ENCODE measurements at regions not wholly inside any gene's neighbourhood (a gene's known extent, or its start where the extent isn't known, plus 50 kb on each side); places are given as distances from the start of the nearest gene placed in this dataset.
"Not testable (repeated sequence)": the region's sequence is repeated elsewhere in the genome, so short reads cannot be mapped to it uniquely, and the experiment has no call there.

DNA sequence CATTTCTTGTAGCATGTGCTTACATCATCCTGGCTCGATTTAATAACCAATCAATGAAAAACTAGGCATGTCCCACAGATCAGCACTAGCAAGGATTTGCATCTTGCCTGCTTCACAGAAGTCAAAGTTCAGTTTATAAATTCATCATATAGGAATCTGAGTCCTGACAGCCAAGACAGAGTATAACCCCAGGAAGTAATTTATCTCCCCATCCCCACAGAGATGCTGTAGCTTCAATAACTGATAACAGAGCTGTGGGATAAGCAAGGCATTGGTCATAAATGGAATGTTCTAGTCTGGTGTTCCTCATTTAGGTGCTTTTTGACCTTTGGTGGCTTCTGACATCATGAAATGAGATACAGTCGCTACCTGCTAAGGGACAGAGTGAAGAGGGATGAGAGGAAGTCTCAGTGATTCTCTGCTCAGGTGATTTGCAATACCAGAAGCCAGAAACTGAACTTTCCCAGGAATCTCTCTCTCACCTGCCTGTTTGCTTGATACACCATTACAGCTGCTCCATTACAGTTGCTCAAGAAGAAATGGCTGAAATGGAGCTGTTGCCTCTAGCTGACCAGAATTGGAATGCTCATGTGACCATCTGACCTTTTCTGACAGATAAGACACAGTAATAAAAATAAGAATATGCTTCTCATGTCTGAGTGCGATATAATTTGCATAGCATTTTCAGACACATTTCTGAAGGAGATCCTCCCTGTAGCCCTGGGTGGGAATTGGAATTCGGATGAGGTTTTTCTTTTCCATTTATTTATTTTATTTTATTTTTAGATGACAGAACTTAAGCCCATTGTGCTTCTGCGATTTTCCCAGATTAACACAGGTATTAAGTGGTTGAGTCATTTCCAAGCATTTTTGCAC lies 217.1 kb upstream of the KCNMB2 start:
- no peak for DNase-seq (ENCODE audit: low read depth)

DNA sequence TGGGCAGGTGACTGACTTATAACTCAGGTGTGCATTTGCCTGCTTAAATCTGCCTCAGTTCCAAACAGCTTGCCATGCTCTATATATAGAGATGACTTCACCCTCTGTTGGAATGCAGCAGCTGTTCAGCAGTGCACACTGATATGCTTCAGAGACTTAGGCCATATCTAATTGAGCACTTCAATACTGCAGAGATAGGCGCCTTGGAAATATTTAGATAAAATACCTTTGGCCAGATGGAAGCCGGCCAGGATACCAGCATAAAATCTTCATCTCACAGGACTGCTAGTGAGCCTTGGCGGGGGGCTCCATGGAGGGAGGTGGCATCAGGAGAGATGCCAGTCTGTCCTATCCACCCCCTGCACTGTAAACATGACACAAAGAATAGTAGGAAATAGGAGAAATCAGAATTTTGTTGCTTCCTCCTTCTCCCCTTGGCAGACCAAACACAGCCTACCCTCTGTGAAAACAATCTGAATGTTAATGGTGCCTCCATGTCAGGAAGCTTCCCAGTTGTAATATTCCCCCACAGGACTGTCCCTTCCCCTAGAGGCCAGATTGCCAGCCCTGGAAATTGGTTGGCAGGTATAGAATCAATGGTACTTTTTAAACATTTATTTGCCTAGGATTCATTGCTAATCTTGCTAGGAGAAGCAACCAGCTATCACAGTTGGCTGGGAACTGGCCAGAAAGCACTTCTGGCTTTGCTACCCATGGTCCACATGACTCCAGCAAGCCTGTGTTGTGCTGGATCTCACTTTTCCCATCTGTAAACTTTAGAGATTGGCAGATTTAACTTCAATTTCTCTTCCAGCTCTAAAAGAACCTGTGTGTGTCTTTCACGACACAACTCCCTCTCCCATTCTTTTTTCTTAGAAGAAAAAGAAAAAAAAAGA lies 215.5 kb upstream of the KCNMB2 start:
- DNase-seq (ENCODE audit: low read depth), result no peak

DNA sequence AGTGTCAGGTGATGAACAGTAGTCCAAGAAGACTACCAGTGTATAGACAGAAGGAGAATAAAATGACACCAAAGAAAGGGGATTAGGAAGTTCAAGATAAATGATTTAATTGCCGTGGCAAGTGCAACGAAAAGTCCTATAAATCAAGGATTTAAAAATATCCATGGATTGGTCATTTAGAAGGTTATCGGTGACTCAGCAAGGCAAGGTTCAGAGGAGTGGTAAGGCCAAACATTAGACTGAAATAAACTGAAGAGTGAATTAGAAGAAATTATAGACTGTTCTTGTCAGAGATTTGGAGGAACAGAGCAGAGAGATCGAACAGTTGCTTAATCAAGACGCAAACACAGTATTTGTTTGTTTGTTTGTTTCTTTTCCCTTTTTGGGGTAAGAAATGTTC lies 211.9 kb upstream of the KCNMB2 start:
- no peak for DNase-seq (ENCODE audit: low read depth)

DNA sequence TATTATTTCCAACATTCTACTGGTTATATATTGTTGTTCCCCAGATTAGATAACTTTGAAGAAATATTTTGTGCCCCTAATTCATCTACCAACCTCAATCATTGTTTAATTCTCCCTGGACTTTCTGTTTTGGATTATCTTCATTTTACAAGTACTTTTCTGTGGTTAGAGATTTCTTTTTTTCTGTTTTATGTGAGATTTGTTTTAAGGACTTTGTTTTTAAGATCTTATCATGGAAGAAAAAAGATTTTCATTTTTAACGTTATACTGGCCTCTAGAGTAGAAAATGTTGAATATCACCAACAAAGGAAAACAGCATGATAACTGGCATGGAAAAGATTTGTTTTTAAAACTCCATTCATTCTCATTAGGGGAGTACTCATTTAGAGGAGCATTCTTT lies 210.9 kb upstream of the KCNMB2 start:
- DNase-seq (ENCODE audit: low read depth), result peak; percentile 34

DNA sequence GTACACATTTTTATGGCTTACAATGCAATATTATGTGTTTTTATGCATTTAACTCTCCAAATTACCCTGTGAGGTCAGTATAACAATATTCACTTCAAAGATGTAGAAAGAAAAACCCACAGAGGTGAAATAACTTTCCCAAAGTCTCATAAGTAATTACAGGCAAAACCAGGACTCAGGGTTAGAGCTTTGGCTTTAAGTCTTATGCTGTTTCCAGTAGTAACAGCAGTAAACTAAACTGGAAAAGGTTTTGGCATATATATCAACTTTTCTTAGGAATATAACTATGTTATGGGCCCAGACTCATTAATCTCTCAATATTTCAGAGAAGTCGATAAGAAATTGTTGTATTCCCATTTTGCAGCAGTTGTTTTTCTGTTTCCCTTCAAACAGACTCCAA lies 206.3 kb upstream of the KCNMB2 start:
- DNase-seq (ENCODE audit: low read depth), result no peak

DNA sequence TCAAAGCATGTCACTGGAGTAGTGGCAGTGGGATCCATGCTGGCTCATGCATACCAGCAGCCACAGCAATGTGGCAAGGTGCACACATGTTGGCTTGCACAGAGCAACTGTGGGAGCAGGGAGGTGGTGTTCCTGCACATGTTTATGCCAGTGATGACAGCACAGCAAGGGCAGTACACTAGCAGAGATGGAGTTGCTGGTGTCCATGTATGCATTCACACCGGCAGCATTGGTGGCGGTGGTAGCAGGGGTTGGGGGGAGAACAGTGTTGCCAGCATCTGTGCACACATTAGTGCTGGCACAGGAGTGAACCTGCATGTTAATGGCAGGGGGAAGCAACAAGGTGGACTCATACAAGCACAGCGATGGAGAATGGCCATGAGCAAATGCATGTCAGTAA lies 202.0 kb upstream of the KCNMB2 start:
- no peak for DNase-seq (ENCODE audit: low read depth)

DNA sequence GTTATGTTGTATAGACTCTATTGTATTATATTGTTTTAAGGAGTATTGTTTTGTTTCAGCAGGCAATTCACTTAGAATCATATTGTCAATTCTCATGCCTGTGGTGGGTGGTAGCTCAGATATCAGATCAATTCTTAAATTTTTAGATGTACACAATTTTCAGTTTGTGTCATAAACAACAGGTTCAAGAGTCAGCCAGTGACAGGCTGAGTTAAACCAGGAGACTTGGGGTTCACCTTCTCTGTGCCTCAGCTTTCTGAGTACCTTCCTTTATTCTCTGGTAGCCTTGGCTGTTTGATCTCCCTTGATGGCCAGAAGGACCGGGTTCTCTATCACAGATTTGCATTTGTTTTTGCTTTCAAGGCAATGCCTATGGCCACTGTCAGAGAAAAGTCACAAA lies 199.9 kb upstream of the KCNMB2 start:
- DNase-seq (ENCODE audit: low read depth), result no peak

DNA sequence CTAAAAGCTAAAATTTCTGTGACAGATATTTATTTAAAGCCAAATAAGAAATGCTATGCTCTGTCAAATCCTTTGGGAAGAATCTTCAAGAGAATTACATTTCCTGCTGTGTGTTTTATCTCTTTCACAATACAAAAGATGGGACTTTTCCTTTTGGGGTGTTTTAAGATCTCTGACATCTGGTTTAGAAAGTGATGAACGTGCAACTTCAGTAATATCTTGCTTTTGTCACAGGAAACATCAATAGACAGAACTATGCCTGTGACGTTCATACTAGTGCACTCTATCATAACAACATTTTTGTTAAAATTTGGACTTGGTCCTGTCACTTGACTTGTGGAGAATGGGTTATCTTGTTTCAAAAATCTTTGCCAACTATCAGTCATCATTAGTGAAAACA lies 195.7 kb upstream of the KCNMB2 start:
- DNase-seq (ENCODE audit: low read depth), result no peak

DNA sequence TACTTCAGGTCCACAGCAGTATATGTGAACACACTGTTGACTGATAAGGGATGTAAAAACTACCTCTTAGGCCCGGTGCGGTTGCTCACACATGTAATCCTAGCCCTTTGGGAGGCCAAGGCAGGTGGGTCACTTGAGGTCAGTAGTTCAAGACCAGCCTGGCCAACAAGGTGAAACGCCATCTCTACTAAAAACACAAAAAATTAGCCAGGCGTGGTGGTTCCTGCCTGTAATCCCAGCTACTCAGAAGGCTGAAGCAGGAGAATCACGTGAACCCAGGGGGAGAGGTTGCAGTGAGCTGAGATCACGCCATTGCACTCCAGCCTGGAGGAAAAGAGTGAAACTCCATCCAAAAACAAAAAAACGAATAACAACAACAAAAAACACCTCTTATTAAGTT lies 194.6 kb upstream of the KCNMB2 start:
- DNase-seq (ENCODE audit: low read depth), result no peak

DNA sequence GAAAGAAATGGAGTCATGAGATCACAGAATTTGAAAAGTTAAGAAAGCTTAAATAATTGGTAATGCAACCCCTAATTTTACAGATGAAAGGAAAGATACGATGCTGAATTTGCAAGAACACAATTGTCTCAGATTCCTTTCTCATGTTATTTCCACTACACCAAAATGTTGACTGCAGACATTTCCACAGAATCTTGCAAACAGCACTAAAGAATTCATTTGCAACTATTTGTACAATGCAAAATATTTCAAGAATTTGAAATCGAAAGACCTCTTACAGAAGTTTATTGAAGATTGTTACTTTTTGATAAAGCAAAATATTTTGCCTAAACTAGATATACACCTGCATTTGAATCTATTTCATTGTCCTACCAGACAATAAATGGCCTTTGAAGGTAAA lies 194.1 kb upstream of the KCNMB2 start:
- no peak for DNase-seq (ENCODE audit: low read depth)

DNA sequence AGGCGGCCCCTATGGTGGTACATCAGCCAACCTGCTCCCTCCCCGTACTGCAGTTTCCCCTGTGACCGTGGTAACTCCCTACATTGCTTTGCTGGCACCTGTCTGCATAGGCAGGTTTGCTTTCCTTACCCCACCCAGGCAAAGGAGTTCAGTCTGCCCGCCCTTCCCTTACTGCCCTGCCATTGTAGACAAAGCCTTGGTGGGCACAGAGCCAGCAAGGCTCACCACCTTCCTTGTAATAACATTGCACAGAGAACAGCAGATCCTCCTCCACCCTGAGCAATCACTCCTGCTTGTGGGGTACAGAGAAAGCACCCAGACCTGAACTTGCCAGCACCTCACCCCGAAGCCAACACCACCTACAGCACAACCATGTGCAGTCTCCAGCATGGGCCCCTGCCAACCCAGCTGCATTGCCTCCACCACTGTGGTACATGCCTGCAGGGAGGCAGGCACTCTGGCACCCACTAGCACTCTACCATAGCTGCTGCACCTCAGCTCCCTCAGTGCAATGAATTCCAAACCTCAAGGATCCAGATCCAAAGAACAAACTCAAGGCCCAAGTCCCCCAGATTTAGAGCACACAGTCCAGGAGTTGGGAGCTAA lies 192.7 kb upstream of the KCNMB2 start:
- DNase-seq (ENCODE audit: low read depth), result no peak

DNA sequence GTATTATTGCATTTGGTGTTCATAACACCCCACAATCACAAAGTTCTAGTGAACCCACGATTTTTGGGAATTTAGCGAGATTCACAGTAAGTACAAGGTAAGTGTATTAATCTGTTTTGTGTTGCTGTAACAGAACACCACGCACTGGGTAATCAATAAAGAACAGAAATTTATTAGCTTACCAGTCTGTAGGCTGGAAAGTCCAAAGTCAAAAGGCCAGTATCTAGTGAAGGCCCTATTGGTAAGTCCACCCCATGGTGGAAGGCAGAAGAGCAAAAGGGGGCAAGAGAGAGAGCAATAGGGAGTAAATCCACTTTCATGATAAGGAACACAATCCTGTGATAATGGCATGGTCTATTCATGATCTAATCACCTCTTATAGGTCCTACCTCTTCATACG lies 190.3 kb upstream of the KCNMB2 start:
- no peak for DNase-seq (ENCODE audit: low read depth)

DNA sequence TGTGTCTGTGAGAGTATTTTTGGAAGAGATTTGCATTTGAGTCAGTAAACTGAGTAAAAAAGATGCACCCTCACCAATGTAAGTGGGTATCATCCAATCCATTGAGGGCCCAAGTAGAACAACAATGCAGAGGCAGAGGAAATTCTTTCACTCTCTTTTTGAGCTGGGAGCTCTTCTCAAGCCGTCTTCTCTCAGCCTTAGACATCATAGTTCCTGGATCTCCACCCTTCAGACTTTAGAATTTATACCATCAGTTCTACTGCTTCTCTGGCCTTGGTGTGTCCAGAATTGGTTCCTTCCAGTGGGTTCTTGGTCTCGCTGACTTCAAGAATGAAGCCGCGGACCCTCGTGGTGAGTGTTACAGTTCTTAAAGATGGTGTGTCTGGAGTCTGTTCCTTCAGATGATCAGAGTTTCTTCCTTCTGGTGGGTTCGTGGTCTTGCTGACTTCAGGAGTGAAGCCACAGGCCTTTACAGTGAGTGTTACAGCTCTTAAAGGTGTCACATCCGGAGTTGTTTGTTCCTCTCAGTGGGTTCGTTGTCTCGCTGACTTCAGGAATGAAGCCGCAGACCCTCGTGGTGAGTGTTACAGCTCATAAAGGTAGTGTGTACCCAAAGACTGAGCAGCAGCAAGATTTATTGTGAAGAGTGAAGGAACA lies 187.5 kb upstream of the KCNMB2 start:
- DNase-seq (ENCODE audit: low read depth), result not testable (repeated sequence)

DNA sequence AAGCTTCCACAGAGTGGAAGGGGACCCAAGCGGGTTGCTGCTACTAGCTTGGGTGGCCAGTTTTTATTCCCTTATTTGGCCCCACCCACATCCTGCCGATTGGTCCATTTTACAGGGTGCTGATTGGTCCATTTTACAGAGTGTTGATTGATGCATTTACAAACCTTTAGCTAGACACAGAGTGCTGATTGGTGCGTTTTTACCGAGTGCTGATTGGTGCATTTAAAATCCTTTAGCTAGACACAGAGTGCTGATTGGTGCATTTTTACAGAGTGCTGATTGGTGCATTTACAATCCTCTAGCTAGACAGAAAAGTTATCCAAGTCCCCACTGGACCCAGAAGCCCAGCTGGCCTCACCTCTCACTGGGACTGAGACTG lies 187.0 kb upstream of the KCNMB2 start:
- DNase-seq (ENCODE audit: low read depth), result not testable (repeated sequence)

DNA sequence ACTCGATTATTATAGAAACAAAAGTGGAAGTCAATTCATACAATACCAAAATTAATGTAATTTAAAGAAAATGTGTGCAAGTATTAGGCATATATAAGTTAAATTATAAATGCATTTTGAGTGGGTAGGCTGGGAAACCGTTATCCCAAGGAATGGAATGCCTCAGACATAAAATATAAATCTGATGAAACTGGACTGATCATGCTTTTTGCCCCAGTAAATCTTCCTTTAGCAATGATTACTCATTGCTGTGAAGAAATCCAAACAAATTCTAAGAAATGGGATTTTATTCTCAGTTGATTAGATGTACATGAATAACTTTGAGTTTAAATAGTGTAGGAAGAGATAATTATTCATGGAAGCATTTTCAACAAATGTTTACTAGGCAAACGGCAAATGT lies 185.5 kb upstream of the KCNMB2 start:
- no peak for DNase-seq (ENCODE audit: low read depth)

DNA sequence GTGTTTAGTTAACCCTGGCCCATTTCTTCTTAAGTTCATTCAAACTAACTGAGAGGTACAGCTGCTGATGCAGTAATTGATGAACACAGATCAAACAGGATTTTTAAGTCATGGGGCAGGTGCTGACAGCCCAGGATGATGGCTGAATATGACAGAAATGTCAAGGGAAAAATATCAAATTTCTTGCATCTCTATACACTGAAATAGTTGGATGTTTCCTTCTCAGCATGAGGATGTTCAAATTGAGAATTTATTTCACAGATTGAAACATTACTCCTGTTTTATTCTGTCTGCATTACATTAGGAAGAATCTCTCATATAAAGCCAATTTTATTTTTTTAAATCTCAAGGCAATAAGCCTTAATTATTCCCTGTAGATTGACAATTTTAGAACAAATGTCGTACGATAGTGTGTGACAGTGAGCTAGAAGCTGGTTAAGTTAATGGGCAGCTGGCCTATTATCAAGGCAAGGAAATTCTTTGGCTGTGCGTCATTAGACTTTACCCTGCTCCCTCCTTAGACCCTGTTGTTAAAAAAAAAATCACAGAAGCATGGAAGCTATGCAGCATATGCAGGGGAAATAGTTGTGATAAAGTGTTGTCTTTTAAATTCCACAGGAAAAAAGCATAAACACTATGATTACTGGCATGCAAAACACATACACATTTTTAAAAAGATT lies 183.8 kb upstream of the KCNMB2 start:
- peak; percentile 92 for DNase-seq (ENCODE audit: low read depth)

DNA sequence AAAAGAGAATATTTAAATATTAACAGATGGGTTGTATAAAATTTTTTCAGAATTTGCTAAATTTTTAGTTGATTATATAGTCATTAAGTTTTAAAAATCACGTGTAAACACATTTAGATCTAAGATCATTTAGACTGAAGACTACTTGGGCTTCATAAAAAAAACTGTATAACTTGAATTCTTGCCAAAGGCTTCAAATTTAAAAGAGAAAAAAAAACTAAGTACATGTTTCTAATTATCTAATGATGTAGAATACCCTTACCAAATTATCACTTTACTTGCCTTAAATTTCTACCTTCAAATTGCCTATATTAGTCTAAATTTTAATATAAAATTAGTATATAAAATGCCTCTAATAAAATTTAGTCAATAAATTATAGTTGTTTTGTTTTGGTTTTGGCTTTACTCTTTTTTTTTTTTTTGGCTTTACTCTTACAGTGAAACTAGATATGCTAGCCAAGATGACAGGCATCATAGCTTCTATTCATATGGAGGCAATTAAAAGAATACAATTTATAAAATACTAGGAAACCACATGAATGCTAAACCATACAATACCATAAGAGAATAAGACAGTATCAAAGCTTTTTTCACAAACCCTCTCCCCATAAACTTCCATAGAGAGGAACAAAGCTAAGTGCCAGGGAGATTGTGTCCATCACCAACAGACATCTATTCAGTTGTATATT lies 183.1 kb upstream of the KCNMB2 start:
- no peak for DNase-seq (ENCODE audit: low read depth)

DNA sequence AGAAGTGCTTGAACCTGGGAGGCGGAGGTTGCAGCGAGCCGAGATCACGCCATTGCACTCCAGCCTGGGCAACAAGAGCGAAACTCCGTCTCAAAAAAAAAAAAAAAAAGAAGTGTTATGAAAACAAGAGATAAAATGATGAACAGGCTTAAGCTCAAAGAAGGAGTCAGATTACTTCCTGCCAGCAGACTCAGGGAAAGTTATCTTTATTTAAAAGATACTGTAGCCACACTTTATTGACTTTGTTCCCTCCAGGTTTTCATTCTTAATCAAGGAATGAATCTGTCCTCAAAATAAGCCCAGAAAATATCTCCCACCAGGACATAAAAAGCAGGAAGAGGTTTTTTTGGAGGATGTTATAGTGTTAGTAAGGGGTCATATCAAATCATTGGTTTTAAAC lies 176.5 kb upstream of the KCNMB2 start:
- DNase-seq (ENCODE audit: low read depth), result no peak

DNA sequence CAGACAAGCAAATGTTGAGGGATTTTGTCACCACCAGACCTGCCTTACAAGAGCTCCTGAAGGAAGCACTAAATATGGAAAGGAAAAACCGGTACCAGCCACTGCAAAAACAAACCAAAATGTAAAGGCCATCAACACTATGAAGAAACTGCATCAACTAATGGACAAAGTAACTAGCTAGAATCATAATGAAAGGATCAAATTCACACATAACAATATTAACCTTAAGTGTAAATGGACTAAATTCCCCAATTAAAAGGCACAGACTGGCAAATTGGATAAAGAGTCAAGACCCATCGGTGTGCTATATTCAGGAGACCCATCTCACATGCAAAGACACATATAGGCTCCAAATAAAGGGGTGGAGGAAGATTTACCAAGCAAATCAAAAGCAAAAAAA lies 173.2 kb upstream of the KCNMB2 start:
- DNase-seq (ENCODE audit: low read depth), result not testable (repeated sequence)

DNA sequence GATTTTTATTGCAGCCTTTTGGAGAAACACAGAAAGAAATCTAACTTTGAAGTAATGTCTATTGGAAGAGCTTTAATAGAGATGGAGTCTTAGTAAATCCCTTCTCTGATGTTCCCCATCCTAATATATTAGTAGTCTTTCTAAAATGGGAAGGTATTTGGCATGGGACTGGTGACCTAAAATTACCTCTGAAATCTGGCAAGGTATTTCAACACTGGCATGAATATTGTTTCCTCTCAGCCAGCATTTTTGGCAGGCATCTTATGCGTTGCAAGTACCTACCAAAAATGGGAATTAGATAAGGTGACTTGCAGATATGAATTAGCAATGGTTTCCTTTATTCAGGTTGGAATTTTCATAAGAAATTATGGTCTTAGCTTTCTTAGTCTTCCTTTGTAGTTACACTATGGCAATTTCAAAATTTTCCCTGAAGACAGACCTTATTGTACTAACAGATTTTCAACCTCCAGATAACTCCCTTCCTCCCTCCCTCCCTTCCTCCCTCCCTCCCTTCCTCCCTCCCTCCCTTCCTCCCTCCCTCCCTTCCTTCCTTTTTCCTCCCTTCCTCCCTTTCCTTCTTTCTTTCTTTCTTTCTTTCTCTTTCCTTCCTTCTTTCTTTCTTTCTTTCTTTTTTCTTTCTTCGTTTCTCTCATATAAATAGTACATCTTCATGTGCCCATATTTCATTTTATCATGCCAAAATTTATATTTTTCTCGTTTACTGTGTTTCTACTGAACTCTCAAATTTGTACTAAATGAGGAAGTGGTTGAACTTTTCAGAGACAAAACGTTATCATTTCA lies 168.2 kb upstream of the KCNMB2 start:
- no peak for DNase-seq (ENCODE audit: low read depth)

All from HT1080 (cell line).